HepG2 (cell line): ENCODE measurements at regions not wholly inside any gene's neighbourhood (a gene's known extent, or its start where the extent isn't known, plus 50 kb on each side); places are given as distances from the start of the nearest gene placed in this dataset.

Source experiments
- ATAC-seq: fragments of 200-7000 bp; cut with Tn5 transposase; 3 replicates; pipeline ENCODE4 v1.9.1; 2020; ENCODE audit warnings: mild to moderate bottlenecking, moderate library complexity
- BruUV-seq: library from RNA; stranded (reverse); fragments of 400-500 nt; replicated peaks from 2 replicates; lab custom pipeline; 2021; lab: Mats Ljungman, UMichigan
- CTCF ChIA-PET: fragments of 300-600 bp; formaldehyde crosslinking; extraction: SDS; loops from one replicate; lab custom pipeline; 2021; ENCODE audit warnings: low total read pairs, inconsistent platforms, low intra/inter-chr PET ratio; lab: Yijun Ruan, JAX
- POLR2A ChIA-PET: fragments of 350-600 bp; sonication (Branson Sonifier 250); formaldehyde crosslinking; loops from one replicate; lab custom pipeline; 2020; ENCODE audit warnings: antibody characterized with exemption, inconsistent platforms; lab: Yijun Ruan, JAX
- DNase-seq: peaks from one replicate; pipeline ENCODE4 v3.0.0-alpha.2; 2015; ENCODE audit warnings: low spot score
- FAIRE-seq: peaks from 3 replicates; lab custom pipeline; 2011; peaks lifted over from hg19 to GRCh38; lab: Jason Lieb, UNC
- H2AFZ ChIP-seq: one replicate; pipeline ENCODE4 v1.6.1; 2011; ENCODE audit warnings: low read length, inconsistent platforms
- H3K27ac ChIP-seq: fragments of 300-600 bp; 3 replicates; pipeline ENCODE4 v1.8.0; 2011; ENCODE audit warnings: mixed run types, mild to moderate bottlenecking, mixed read lengths, low read length, inconsistent platforms; ENCODE audit not compliant: insufficient read depth; ENCODE audit errors: extremely low read length
- H3K27me3 ChIP-seq, 2 experiments: fragments of 200-600 bp in 1 of 2; 2 replicates in 1 of 2; 3 replicates in 1 of 2; pipeline versions ENCODE4 v1.6.0 to v1.8.0; 2011; ENCODE audit warnings: low read length in 2 of 2, mild to moderate bottlenecking in 2 of 2, moderate library complexity in 2 of 2, inconsistent platforms in 1 of 2; ENCODE audit not compliant: insufficient read depth in 2 of 2, control insufficient read depth in 1 of 2
- H3K36me3 ChIP-seq, 2 experiments: fragments of 200-600 bp in 1 of 2; replicated peaks in 1 of 2; 2 replicates in 1 of 2; 3 replicates in 1 of 2; pipeline versions ENCODE4 v1.5.1 to v1.8.0; 2011; ENCODE audit warnings: low read length in 2 of 2, inconsistent platforms in 1 of 2; ENCODE audit not compliant: insufficient read depth in 2 of 2, control insufficient read depth in 1 of 2
- H3K4me1 ChIP-seq: 2 replicates; pipeline ENCODE4 v1.5.1; 2012; ENCODE audit warnings: low read length, inconsistent platforms; ENCODE audit not compliant: insufficient read depth
- H3K4me2 ChIP-seq: 2 replicates; pipeline ENCODE4 v1.6.0; 2011; ENCODE audit warnings: low read depth, low read length, inconsistent platforms
- H3K4me3 ChIP-seq, 3 experiments: fragments of 200-600 bp in 1 of 3; sonication (generic), shearing (Covaris generic) in 1 of 3; replicated peaks in 1 of 3; 2 replicates each; pipeline ENCODE4 v1.5.1; 2011 to 2016; ENCODE audit warnings: low read length in 3 of 3, inconsistent platforms in 2 of 3, low read depth in 2 of 3, mild to moderate bottlenecking in 2 of 3, control low read depth in 1 of 3, mixed read lengths in 1 of 3; ENCODE audit not compliant: insufficient read depth in 1 of 3
- H3K79me2 ChIP-seq: one replicate; pipeline ENCODE4 v1.6.1; 2011; ENCODE audit warnings: low read length, inconsistent platforms; ENCODE audit not compliant: insufficient read depth
- H3K9ac ChIP-seq: 2 replicates; pipeline ENCODE4 v1.6.0; 2011; ENCODE audit warnings: mild to moderate bottlenecking, low read depth, low read length, inconsistent platforms; ENCODE audit not compliant: insufficient read depth
- H3K9me3 ChIP-seq: 2 replicates; pipeline ENCODE4 v1.5.1; 2012; ENCODE audit warnings: mild to moderate bottlenecking, low read length
- H4K20me1 ChIP-seq: 2 replicates; pipeline ENCODE4 v1.6.0; 2011; ENCODE audit warnings: inconsistent platforms, mild to moderate bottlenecking, low read length, moderate library complexity; ENCODE audit not compliant: insufficient read depth
- CEBPZ ChIP-seq: IDR thresholded peaks from 2 replicates; pipeline ENCODE4 v1.6.1; 2012; ENCODE audit warnings: low read length, improper control_type of control experiment
- HNF1A ChIP-seq, 2 experiments: sonication (generic) in 1 of 2; formaldehyde crosslinking in 1 of 2; IDR thresholded peaks; 2 replicates each; pipeline versions ENCODE4 v1.4.0 to v1.6.1; 2016 to 2020; ENCODE audit warnings: borderline replicate concordance in 1 of 2, low read depth in 1 of 2, mild to moderate bottlenecking in 1 of 2, missing genetic modification reagents in 1 of 2
- WGBS: methylation state at CpG from one replicate; pipeline ENCODE4 v1.1.6; 2017; ENCODE audit warnings: low lambda C conversion rate; 5-methylcytosine and 5-hydroxymethylcytosine counted together
- in situ Hi-C: cut with HindIII; loops from 2 replicates; pipeline ENCODE4 v1.10.0; 2017; ENCODE audit warnings: low pct_unique_long_range_greater_than_20kb; ENCODE audit not compliant: extremely low pct_ligation_motif_present
- intact Hi-C: fragments of 100-400 bp; cut with micrococcal nuclease; formaldehyde crosslinking; loops from one replicate; pipeline ENCODE4 v1.10.0; 2022; ENCODE audit not compliant: unreplicated experiment

- no peaks in the 10 kb centered on the region for H3K4me1 ChIP-seq
- ATAC-seq (no peak; the same call in 2 of the 3 replicates), DNase-seq (no peak), FAIRE-seq (no peak)
- no peaks in the 10 kb centered on the region for H4K20me1 ChIP-seq
- peaks cover 2 to 29% of the 10 kb centered on the region in 2 experiments; a peak in 3 of 5 replicates for H3K27me3 ChIP-seq
- no peak overlapping the region for H3K9ac ChIP-seq
- H3K4me3 ChIP-seq = no peak overlapping the region
- in situ Hi-C loops (no loop called here), intact Hi-C loops (no loop called here)
- 15% methylated on average over 4 of the region's 4 CpGs for WGBS
- no peak overlapping the region for H3K27ac ChIP-seq
- H2AFZ ChIP-seq = no peak overlapping the region
- POLR2A ChIA-PET = no interaction called here
- no peaks in the 10 kb centered on the region for H3K79me2 ChIP-seq
- H3K4me2 ChIP-seq = no peak overlapping the region
- no peaks in the 10 kb centered on the region for H3K9me3 ChIP-seq
- no peaks in the 10 kb centered on the region for H3K36me3 ChIP-seq
- no peak for TF ChIP-seq HNF1A (IDR thresholded peaks at IDR 0.05; ENCODE audit: low read depth)
- TF ChIP-seq HNF1A (CRISPR knock-in tag; IDR thresholded peaks at IDR 0.05; ENCODE audit: borderline replicate concordance) = no peak
- no peak for TF ChIP-seq CEBPZ
- no TSS peak for BruUV-seq
- CTCF ChIA-PET = no interaction called here
These were observed 187.0 kb downstream of the SOD2 start for GRCh38 chr6:159506048-159506447.
